ENCODE measurements at regions not wholly inside any gene's neighbourhood (a gene's known extent, or its start where the extent isn't known, plus 50 kb on each side); places are given as distances from the start of the nearest gene placed in this dataset.

GRCh38 chr2:49798570-49798969 lies 644.3 kb upstream of the FSHR start:
- Mint-ChIP-seq H3K4me1 (ENCODE audit: low read depth, unreplicated experiment) (no peaks in the 10 kb centered on the region), H3K36me3 (ENCODE audit: insufficient read depth, unreplicated experiment) (no peaks in the 10 kb centered on the region), H3K27me3 (ENCODE audit: insufficient read depth, unreplicated experiment) (peaks cover 2% of the 10 kb centered on the region), H3K4me3 (ENCODE audit: unreplicated experiment) (no peak overlapping the region), H3K27ac (ENCODE audit: unreplicated experiment) (no peak overlapping the region), H3K9me3 (ENCODE audit: unreplicated experiment) (peaks cover 21% of the 10 kb centered on the region)
- Histone ChIP-seq H3K9me3 (peaks cover 10% of the 10 kb centered on the region), H3K4me3 (ENCODE audit: low read depth, low read length) (no peak overlapping the region), H3K4me1 (no peaks in the 10 kb centered on the region), H3K27me3 (replicated peaks; ENCODE audit: control insufficient read depth, insufficient read depth, low read length) (no peaks in the 10 kb centered on the region), H3K36me3 (ENCODE audit: control insufficient read depth, insufficient read depth, low read length) (no peaks in the 10 kb centered on the region)
- TF ChIP-seq, protein P1, sequence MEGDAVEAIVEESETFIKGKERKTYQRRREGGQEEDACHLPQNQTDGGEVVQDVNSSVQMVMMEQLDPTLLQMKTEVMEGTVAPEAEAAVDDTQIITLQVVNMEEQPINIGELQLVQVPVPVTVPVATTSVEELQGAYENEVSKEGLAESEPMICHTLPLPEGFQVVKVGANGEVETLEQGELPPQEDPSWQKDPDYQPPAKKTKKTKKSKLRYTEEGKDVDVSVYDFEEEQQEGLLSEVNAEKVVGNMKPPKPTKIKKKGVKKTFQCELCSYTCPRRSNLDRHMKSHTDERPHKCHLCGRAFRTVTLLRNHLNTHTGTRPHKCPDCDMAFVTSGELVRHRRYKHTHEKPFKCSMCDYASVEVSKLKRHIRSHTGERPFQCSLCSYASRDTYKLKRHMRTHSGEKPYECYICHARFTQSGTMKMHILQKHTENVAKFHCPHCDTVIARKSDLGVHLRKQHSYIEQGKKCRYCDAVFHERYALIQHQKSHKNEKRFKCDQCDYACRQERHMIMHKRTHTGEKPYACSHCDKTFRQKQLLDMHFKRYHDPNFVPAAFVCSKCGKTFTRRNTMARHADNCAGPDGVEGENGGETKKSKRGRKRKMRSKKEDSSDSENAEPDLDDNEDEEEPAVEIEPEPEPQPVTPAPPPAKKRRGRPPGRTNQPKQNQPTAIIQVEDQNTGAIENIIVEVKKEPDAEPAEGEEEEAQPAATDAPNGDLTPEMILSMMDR (IDR thresholded peaks at IDR 0.05; ENCODE audit: insufficient read depth in 1 of 2, low read depth in 1 of 2, low read length in 1 of 2, severe bottlenecking in 1 of 2, unreplicated experiment in 1 of 2) = no peak
- intact Hi-C loops (cut with micrococcal nuclease; ENCODE audit: unreplicated experiment) = no loop called here
- BruUV-seq (replicated peaks) = no TSS peak
- ChIA-PET POLR2A (no interaction called here), CTCF (no interaction called here)
- DNase-seq = no peak

DNA sequence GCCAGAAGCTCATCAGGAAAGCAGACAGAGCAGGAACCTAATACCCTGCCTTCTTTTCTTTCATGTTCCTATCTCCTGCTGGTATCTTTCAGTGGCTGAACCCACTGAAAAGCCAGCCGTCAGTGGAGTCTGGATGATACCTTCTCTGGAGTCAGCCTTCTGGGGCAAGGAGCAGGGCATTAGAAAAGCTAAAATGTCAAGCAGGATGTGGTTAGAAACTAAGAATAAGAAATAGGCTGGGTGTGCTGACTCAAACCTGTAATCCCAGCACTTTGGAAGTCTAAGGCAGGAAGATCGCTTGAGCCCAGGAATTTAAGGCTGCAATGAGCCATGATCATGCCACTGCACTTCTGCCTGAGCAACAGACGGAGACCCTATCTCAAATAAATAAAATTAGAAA lies 642.0 kb upstream of the FSHR start:
- Histone ChIP-seq H3K4me1 (no peaks in the 10 kb centered on the region), H3K27me3 (replicated peaks; ENCODE audit: control insufficient read depth, insufficient read depth, low read length) (no peaks in the 10 kb centered on the region), H3K36me3 (ENCODE audit: control insufficient read depth, insufficient read depth, low read length) (no peaks in the 10 kb centered on the region), H3K4me3 (ENCODE audit: low read depth, low read length) (no peak overlapping the region), H3K9me3 (peaks cover 5% of the 10 kb centered on the region; the same call in 1 of the 2 replicates)
- Mint-ChIP-seq H3K36me3 (ENCODE audit: insufficient read depth, unreplicated experiment) (no peaks in the 10 kb centered on the region), H3K27me3 (ENCODE audit: insufficient read depth, unreplicated experiment) (peaks cover 2% of the 10 kb centered on the region), H3K4me1 (ENCODE audit: low read depth, unreplicated experiment) (no peaks in the 10 kb centered on the region), H3K4me3 (ENCODE audit: unreplicated experiment) (no peak overlapping the region), H3K9me3 (ENCODE audit: unreplicated experiment) (peaks cover 10% of the 10 kb centered on the region), H3K27ac (ENCODE audit: unreplicated experiment) (no peak overlapping the region)
- ChIA-PET POLR2A (no interaction called here), CTCF (no interaction called here)
- BruUV-seq (replicated peaks) = no TSS peak
- intact Hi-C loops (cut with micrococcal nuclease; ENCODE audit: unreplicated experiment) = no loop called here
- DNase-seq = no peak
- TF ChIP-seq, protein P1 (IDR thresholded peaks at IDR 0.05; ENCODE audit: insufficient read depth in 1 of 2, low read depth in 1 of 2, low read length in 1 of 2, severe bottlenecking in 1 of 2, unreplicated experiment in 1 of 2) = no peak

GRCh38 chr2:49794396-49794795 lies 640.1 kb upstream of the FSHR start:
- no peaks in the 10 kb centered on the region for H3K36me3 Mint-ChIP-seq (ENCODE audit: insufficient read depth, unreplicated experiment)
- H3K4me3 Mint-ChIP-seq (ENCODE audit: unreplicated experiment) = no peak overlapping the region
- intact Hi-C loops (cut with micrococcal nuclease; ENCODE audit: unreplicated experiment) = no loop called here
- H3K4me3 ChIP-seq (ENCODE audit: low read depth, low read length) = no peak overlapping the region
- TF ChIP-seq, protein P1 (IDR thresholded peaks at IDR 0.05; ENCODE audit: insufficient read depth in 1 of 2, low read depth in 1 of 2, low read length in 1 of 2, severe bottlenecking in 1 of 2, unreplicated experiment in 1 of 2) = no peak
- no peaks in the 10 kb centered on the region for H3K4me1 ChIP-seq
- H3K9me3 Mint-ChIP-seq (ENCODE audit: unreplicated experiment) = peaks cover 10% of the 10 kb centered on the region
- no peaks in the 10 kb centered on the region for H3K9me3 ChIP-seq
- no peak for DNase-seq
- ChIA-PET POLR2A (no interaction called here), CTCF (no interaction called here)
- no peaks in the 10 kb centered on the region for H3K4me1 Mint-ChIP-seq (ENCODE audit: low read depth, unreplicated experiment)
- H3K27me3 ChIP-seq (replicated peaks; ENCODE audit: control insufficient read depth, insufficient read depth, low read length) = no peaks in the 10 kb centered on the region
- no peaks in the 10 kb centered on the region for H3K36me3 ChIP-seq (ENCODE audit: control insufficient read depth, insufficient read depth, low read length)
- no peak overlapping the region for H3K27ac Mint-ChIP-seq (ENCODE audit: unreplicated experiment)
- peaks cover 2% of the 10 kb centered on the region for H3K27me3 Mint-ChIP-seq (ENCODE audit: insufficient read depth, unreplicated experiment)
- no TSS peak for BruUV-seq (replicated peaks)
